SK-N-SH (cell line): ENCODE measurements at regions not wholly inside any gene's neighbourhood (a gene's known extent, or its start where the extent isn't known, plus 50 kb on each side); places are given as distances from the start of the nearest gene placed in this dataset.

Source experiments
- MAX ChIP-seq: IDR thresholded peaks from 2 replicates; pipeline ENCODE4 v1.4.0; 2012; ENCODE audit warnings: low read depth
- SIN3A ChIP-seq: IDR thresholded peaks from 2 replicates; pipeline ENCODE4 v1.6.1; 2012; ENCODE audit warnings: low read depth, mild to moderate bottlenecking, low read length, moderate library complexity, borderline replicate concordance
- SMC3 ChIP-seq: IDR thresholded peaks from 2 replicates; pipeline ENCODE4 v1.6.1; 2012; ENCODE audit warnings: low read depth, low read length, improper control_type of control experiment

DNA sequence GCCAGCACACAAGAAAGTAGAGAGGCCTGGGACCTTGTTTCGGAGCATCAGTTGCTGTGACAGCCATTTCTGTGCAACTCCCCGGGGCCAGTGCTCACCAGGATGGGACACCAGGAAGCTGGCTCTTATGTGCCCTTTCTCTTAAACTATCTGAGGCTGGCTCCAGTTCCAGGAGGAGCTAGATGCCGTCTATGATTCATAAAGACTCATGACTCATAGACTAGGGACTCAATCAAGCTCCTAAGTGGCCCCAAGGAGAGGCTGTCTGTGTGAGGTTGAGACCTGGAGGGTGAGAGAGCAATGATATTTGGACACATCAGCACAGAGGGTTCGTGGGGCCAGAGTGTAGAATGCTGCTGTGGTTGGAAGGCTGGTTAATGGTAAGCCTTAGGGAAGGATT lies 580.1 kb downstream of the CCSER2 start:
- TF ChIP-seq SMC3 (no peak), SIN3A (no peak), MAX (no peak)
